SK-N-SH treated with all-trans-retinoic acid at 6 μM for 48 hours (cell line): ENCODE measurements at regions not wholly inside any gene's neighbourhood (a gene's known extent, or its start where the extent isn't known, plus 50 kb on each side); places are given as distances from the start of the nearest gene placed in this dataset.

Source experiments
- ATAC-seq: fragments of 200-7000 bp; cut with Tn5 transposase; 3 replicates; pipeline ENCODE4 v1.9.1; 2020; ENCODE audit warnings: mild to moderate bottlenecking, moderate library complexity
- ARNTL ChIP-seq: fragments of 450-650 bp; formaldehyde crosslinking; IDR thresholded peaks from 2 replicates; pipeline ENCODE4 v1.5.0; 2020; ENCODE audit warnings: low read depth, mild to moderate bottlenecking, moderate library complexity, borderline replicate concordance
- BACH2 ChIP-seq: fragments of 250-450 bp; sonication (Bioruptor Pico); IDR thresholded peaks from 2 replicates; pipeline ENCODE4 v1.9.0; 2021; ENCODE audit warnings: mild to moderate bottlenecking, borderline replicate concordance
- CREB5 ChIP-seq: fragments of 250-450 bp; sonication (Bioruptor Pico); IDR thresholded peaks from 2 replicates; pipeline ENCODE4 v1.5.1; 2020; ENCODE audit warnings: low read depth, mild to moderate bottlenecking, moderate library complexity
- CSDC2 ChIP-seq: fragments of 250-450 bp; sonication (Bioruptor Pico); IDR thresholded peaks from 2 replicates; pipeline ENCODE4 v1.5.0; 2020; ENCODE audit warnings: mild to moderate bottlenecking, moderate library complexity
- CSRNP3 ChIP-seq: fragments of 250-450 bp; sonication (Bioruptor Pico); IDR thresholded peaks from 2 replicates; pipeline ENCODE4 v1.5.1; 2021; ENCODE audit warnings: mild to moderate bottlenecking, moderate library complexity
- ESRRG ChIP-seq: fragments of 250-450 bp; sonication (Bioruptor Pico); IDR thresholded peaks from 2 replicates; pipeline ENCODE4 v1.6.1; 2021; ENCODE audit warnings: mild to moderate bottlenecking
- GLIS3 ChIP-seq: fragments of 250-450 bp; sonication (Bioruptor Pico); IDR thresholded peaks from 2 replicates; pipeline ENCODE4 v1.5.0; 2020; ENCODE audit warnings: mild to moderate bottlenecking, moderate library complexity
- ISL1 ChIP-seq: fragments of 250-450 bp; sonication (Bioruptor Pico); IDR thresholded peaks from 2 replicates; pipeline ENCODE4 v2.1.2; 2022; ENCODE audit warnings: mild to moderate bottlenecking, moderate library complexity
- OSR1 ChIP-seq: fragments of 250-450 bp; sonication (Bioruptor Pico); IDR thresholded peaks from 2 replicates; pipeline ENCODE4 v1.8.0; 2022; ENCODE audit warnings: moderate library complexity, mild to moderate bottlenecking, inconsistent platforms
- PATZ1 ChIP-seq: fragments of 250-450 bp; sonication (Bioruptor Pico); IDR thresholded peaks from 2 replicates; pipeline ENCODE4 v1.8.0; 2020; ENCODE audit warnings: mild to moderate bottlenecking, moderate library complexity, borderline replicate concordance
- PPARA ChIP-seq: fragments of 250-450 bp; sonication (Bioruptor Pico); IDR thresholded peaks from 2 replicates; pipeline ENCODE4 v1.5.0; 2020; ENCODE audit warnings: mild to moderate bottlenecking, borderline replicate concordance
- RARB ChIP-seq: fragments of 250-450 bp; sonication (Bioruptor Pico); IDR thresholded peaks from 2 replicates; pipeline ENCODE4 v1.8.0; 2021; ENCODE audit warnings: mild to moderate bottlenecking, moderate library complexity
- SNAI2 ChIP-seq: fragments of 250-450 bp; sonication (Bioruptor Pico); IDR thresholded peaks from 2 replicates; pipeline ENCODE4 v1.5.0; 2020; ENCODE audit warnings: mild to moderate bottlenecking, moderate library complexity
- TCF4 ChIP-seq: fragments of 250-450 bp; sonication (Bioruptor Pico); IDR thresholded peaks from 2 replicates; pipeline ENCODE4 v1.8.0; 2021; ENCODE audit warnings: mild to moderate bottlenecking, moderate library complexity, borderline replicate concordance
- TOX ChIP-seq: fragments of 250-450 bp; sonication (Bioruptor Pico); IDR thresholded peaks from 2 replicates; pipeline ENCODE4 v1.8.0; 2021; ENCODE audit warnings: mild to moderate bottlenecking, moderate library complexity, borderline replicate concordance
- TSHZ2 ChIP-seq: fragments of 250-450 bp; sonication (Bioruptor Pico); IDR thresholded peaks from 2 replicates; pipeline ENCODE4 v1.5.0; 2020; ENCODE audit warnings: mild to moderate bottlenecking, moderate library complexity
- ZC3H10 ChIP-seq: fragments of 250-450 bp; sonication (Bioruptor Pico); IDR thresholded peaks from 2 replicates; pipeline ENCODE4 v1.5.1; 2021; ENCODE audit warnings: mild to moderate bottlenecking, moderate library complexity
- ZFP3 ChIP-seq: fragments of 250-450 bp; sonication (Bioruptor Pico); IDR thresholded peaks from 2 replicates; pipeline ENCODE4 v1.5.0; 2020; ENCODE audit warnings: mild to moderate bottlenecking, moderate library complexity
- ZFP30 ChIP-seq: fragments of 450-650 bp; formaldehyde crosslinking; IDR thresholded peaks from 2 replicates; pipeline ENCODE4 v1.5.0; 2022; ENCODE audit warnings: mild to moderate bottlenecking, moderate library complexity
- ZNF565 ChIP-seq: fragments of 450-650 bp; formaldehyde crosslinking; conservative IDR thresholded peaks from 2 replicates; pipeline ENCODE4 v1.5.0; 2020; ENCODE audit warnings: low read depth, mild to moderate bottlenecking, moderate library complexity
- ZNF70 ChIP-seq: fragments of 450-650 bp; formaldehyde crosslinking; IDR thresholded peaks from 2 replicates; pipeline ENCODE4 v1.5.0; 2020; ENCODE audit warnings: mild to moderate bottlenecking, moderate library complexity
- ZNF8 ChIP-seq: fragments of 450-650 bp; formaldehyde crosslinking; IDR thresholded peaks from 2 replicates; pipeline ENCODE4 v1.5.0; 2020; ENCODE audit warnings: mild to moderate bottlenecking, moderate library complexity

- TF ChIP-seq GLIS3 (CRISPR knock-in tag) (no peak), OSR1 (CRISPR knock-in tag) (no peak), ZNF8 (CRISPR knock-in tag) (no peak), PATZ1 (no peak), CREB5 (no peak), BACH2 (CRISPR knock-in tag) (no peak), TCF4 (CRISPR knock-in tag) (no peak), SNAI2 (CRISPR knock-in tag) (no peak), CSDC2 (CRISPR knock-in tag) (no peak), ZFP30 (no peak), ZC3H10 (CRISPR knock-in tag) (no peak), ARNTL (no peak)
These were observed 312.2 kb downstream of the EPB41L4A start (continued) for GRCh38 chr5:112106878-112107277.

GRCh38 chr5:112097768-112098167 is 321.3 kb downstream of the EPB41L4A start:
- ATAC-seq, result no peak
- TF ChIP-seq PATZ1 (no peak), ZNF565 (CRISPR knock-in tag) (no peak), ZC3H10 (CRISPR knock-in tag) (no peak), TSHZ2 (CRISPR knock-in tag) (no peak), CSRNP3 (CRISPR knock-in tag) (no peak), ARNTL (no peak), BACH2 (CRISPR knock-in tag) (no peak), TOX (CRISPR knock-in tag) (no peak), ZNF8 (CRISPR knock-in tag) (no peak), CREB5 (no peak), ISL1 (CRISPR knock-in tag) (no peak), ZNF70 (CRISPR knock-in tag) (no peak), PPARA (CRISPR knock-in tag) (no peak), ZFP3 (CRISPR knock-in tag) (no peak), RARB (CRISPR knock-in tag) (no peak)

GRCh38 chr5:112087222-112087621 is 330.2 kb upstream of the NREP start:
- no peak for ATAC-seq
- TF ChIP-seq ZNF565 (CRISPR knock-in tag) (no peak), OSR1 (CRISPR knock-in tag) (no peak), ZFP3 (CRISPR knock-in tag) (no peak), ZNF8 (CRISPR knock-in tag) (no peak), ZC3H10 (CRISPR knock-in tag) (no peak), PATZ1 (no peak), CSRNP3 (CRISPR knock-in tag) (no peak), ESRRG (CRISPR knock-in tag) (no peak), CREB5 (no peak), SNAI2 (CRISPR knock-in tag) (no peak)
